ENCODE measurements at regions not wholly inside any gene's neighbourhood (a gene's known extent, or its start where the extent isn't known, plus 50 kb on each side); places are given as distances from the start of the nearest gene placed in this dataset.

DNA sequence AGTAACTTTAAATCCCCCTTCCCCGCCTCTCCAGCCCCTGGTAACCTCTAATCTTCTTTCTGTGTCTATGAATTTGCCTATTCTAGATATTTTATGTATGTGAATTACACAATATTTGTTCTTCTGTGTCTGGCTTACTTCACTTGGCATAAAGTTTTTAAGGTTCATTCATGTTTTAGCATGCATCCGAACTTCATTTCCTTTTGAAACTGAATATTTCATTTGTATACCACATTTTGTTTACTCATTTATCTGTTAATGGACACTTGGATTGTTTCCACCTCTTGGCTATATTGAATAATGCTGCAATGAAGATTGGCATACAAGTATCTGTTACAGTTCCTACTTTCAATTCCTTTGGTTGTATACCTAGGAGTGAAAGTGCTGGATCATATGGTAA lies 205.3 kb downstream of the TM2D1 start:
- TF ChIP-seq CTCF (IDR thresholded peaks at IDR 0.05) (no peak), EP300 (IDR thresholded peaks at IDR 0.05) (no peak)

Measured in sigmoid colon (tissue), 4 donors.